Testis (tissue), 2 donors: ENCODE measurements at regions not wholly inside any gene's neighbourhood (a gene's known extent, or its start where the extent isn't known, plus 50 kb on each side); places are given as distances from the start of the nearest gene placed in this dataset.
"Not testable (repeated sequence)": the region's sequence is repeated elsewhere in the genome, so short reads cannot be mapped to it uniquely, and the experiment has no call there.

ENCODE experiments used
- DNase-seq: peaks from one replicate; pipeline ENCODE4 v3.0.0-alpha.2; 2019
- H3K27ac ChIP-seq, 2 donors: fragments of 200-600 bp; sonication (generic); one replicate each; pipeline ENCODE4 v1.5.1; 2019
- H3K27me3 ChIP-seq: fragments of 200-600 bp; sonication (generic); one replicate; pipeline ENCODE4 v1.5.1; 2019
- H3K36me3 ChIP-seq: fragments of 200-600 bp; sonication (generic); one replicate; pipeline ENCODE4 v1.5.1; 2017; ENCODE audit warnings: low read depth; ENCODE audit errors: missing control alignments
- H3K4me1 ChIP-seq: fragments of 200-600 bp; sonication (generic); one replicate; pipeline ENCODE4 v1.5.1; 2019
- H3K4me3 ChIP-seq, 2 donors: fragments of 200-600 bp; sonication (generic); one replicate each; pipeline ENCODE4 v1.5.1; 2017 to 2019
- H3K9me3 ChIP-seq: fragments of 200-600 bp; sonication (generic); one replicate; pipeline ENCODE4 v1.5.1; 2017
- WGBS, 2 donors: methylation state at CpG; one replicate each; pipeline ENCODE4 v1.1.5; 2018; 5-methylcytosine and 5-hydroxymethylcytosine counted together
- intact Hi-C: fragments of 100-400 bp; cut with DNase I; formaldehyde crosslinking; loops from one replicate; pipeline ENCODE4 v1.15.1; 2023; ENCODE audit warnings: low total_unique reads

DNA sequence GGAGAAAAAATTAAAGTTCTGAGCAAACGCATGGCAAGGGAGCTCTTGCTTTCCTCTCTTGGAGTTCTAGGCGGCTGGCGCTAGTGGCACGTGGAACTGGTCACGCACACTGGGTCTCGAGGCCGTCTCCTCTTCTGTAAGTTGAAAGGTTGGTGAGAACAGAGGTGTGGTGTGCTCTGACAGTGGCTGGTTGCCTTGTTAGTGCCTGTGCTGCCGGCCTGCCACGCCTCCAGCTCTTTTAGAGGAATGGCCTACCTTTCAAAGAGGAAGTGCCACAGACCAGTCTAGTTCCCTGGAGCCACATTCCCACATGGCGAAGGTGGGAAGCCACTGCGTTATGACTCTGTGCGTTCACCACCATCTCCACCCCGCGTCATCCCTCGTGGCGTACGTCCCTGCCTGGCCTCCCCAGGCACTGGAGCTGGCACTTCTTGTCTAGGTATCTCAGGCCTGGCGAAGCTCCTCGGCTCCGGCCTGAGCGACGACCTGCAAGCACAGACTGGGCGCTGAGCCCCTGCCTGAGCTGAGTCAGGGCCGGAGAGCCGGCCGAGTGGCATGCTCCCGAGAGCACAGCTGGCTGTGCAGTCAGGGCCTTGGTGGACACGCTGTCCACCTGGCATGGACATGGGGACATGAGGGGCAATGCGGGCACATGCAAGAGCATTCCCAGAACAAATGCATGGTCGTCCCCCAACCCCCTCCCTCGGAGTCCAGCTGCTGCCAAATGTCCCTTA is 4453.1 kb upstream of the TPTE start:
- H3K36me3 ChIP-seq, H3K9me3 ChIP-seq, DNase-seq, H3K4me3 ChIP-seq, H3K27ac ChIP-seq, intact Hi-C loops, H3K27me3 ChIP-seq, H3K4me1 ChIP-seq: not testable (repeated sequence)
- WGBS, 2 donors: no CpG with 5 or more reads among the region's 31 CpGs

DNA sequence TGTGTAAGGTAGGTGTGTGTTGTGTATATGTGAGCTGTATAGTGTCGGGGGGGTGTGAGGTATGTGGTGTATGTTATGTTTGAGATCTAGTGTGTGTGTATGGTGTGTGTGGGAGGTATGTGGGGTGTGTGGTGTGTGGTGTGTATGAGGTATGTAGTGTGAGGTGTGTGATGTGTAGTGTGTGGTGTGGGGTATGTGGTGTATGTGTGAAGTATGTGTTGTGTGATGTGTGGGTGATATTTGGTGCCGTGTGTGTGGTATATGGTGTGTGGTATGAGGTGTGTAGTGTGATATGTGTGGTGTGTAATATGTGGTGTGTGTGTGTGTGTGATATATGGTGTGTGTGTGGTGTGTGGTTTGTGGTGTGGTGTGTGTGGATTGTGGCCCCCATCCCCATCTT is 4451.2 kb upstream of the TPTE start:
- H3K27ac ChIP-seq, H3K4me3 ChIP-seq, H3K4me1 ChIP-seq, H3K36me3 ChIP-seq, DNase-seq, H3K27me3 ChIP-seq, intact Hi-C loops, H3K9me3 ChIP-seq: not testable (repeated sequence)
- 96 to 100% methylated on average over 2 of the region's 2 CpGs for WGBS, 2 donors

DNA sequence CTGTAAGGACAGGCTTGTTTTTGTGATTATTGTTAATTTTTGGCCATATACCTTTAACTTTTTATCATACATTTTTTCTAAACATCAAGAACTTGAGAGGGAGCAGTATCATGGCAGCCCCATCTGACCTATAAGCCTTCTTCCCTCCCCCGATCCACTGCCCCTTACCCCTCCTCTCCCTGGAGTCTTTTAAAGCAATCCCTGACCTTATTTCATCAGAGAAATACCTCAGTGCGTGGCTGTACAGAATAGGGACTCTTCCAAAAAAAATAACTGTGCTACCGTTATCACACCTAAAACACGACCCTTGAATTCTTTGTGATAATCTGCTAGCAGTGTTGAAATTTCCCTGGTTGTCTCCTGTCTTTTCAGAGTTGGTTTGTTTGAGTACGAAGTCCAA is 4448.7 kb upstream of the TPTE start:
- DNase-seq, H3K36me3 ChIP-seq, H3K27ac ChIP-seq, intact Hi-C loops, H3K4me1 ChIP-seq, H3K4me3 ChIP-seq, H3K9me3 ChIP-seq, H3K27me3 ChIP-seq: not testable (repeated sequence)
- WGBS, 2 donors: no CpG with 5 or more reads among the region's 5 CpGs

GRCh38 chr21:6073993-6074705 is 4447.2 kb upstream of the TPTE start:
- intact Hi-C loops, DNase-seq, H3K4me1 ChIP-seq, H3K27ac ChIP-seq, H3K27me3 ChIP-seq, H3K36me3 ChIP-seq, H3K4me3 ChIP-seq, H3K9me3 ChIP-seq: not testable (repeated sequence)
- WGBS, 2 donors: no CpG with 5 or more reads among the region's 19 CpGs

DNA sequence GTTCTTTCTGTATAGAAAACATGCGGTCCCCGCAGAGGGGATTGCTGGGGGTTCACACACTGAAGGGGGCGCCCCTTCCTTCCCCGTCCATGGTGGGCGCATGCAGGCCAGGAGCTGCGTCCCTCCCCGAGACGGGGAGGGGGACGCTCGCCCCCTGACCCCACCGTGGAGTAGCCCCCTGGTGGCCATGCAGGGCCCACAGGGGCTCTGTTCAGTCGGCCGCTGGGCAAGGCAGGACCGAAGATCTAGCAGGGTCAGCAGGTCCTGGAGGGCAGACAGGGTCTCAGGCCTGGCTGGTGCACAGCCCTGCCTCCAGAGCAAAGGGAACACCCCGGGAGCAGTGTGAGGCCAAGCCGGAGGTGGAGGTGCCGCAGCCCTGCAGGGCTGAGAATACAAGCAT is 4446.4 kb upstream of the TPTE start:
- H3K9me3 ChIP-seq, H3K27ac ChIP-seq, H3K4me3 ChIP-seq, H3K4me1 ChIP-seq, intact Hi-C loops, H3K27me3 ChIP-seq, DNase-seq, H3K36me3 ChIP-seq: not testable (repeated sequence)
- WGBS, 2 donors: no CpG with 5 or more reads among the region's 17 CpGs

DNA sequence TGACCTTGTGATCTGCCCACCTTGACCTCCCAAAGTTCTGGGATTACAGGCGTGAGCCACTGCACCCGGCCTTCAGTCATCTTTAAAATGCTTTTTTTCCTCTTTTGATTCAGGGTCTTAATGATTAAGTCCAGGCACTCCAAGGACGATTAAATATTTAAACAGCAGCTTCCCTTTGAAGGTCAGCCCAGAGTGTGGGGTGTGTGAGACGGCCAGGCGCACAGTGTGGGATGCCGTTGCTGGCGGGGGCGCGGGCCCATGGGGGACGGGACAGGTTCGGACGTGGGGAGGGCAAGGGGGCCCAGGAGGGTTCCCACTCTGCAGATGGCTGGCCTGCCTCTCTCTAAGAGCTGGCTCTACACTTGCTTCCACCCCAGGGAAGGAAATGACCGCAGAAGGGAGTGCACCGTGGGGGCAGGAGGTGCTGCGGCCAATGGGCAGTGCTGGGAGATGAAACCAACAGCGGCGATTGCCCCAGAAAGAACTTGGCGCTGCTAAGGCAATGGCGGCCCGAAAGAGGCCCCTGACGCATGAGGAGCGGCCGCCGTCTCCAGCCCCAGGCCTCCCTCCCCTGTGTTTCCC is 4445.7 kb upstream of the TPTE start:
- no CpG with 5 or more reads among the region's 24 CpGs for WGBS, 2 donors
- H3K27me3 ChIP-seq, DNase-seq, H3K36me3 ChIP-seq, H3K4me3 ChIP-seq, H3K9me3 ChIP-seq, H3K27ac ChIP-seq, intact Hi-C loops, H3K4me1 ChIP-seq: not testable (repeated sequence)

DNA sequence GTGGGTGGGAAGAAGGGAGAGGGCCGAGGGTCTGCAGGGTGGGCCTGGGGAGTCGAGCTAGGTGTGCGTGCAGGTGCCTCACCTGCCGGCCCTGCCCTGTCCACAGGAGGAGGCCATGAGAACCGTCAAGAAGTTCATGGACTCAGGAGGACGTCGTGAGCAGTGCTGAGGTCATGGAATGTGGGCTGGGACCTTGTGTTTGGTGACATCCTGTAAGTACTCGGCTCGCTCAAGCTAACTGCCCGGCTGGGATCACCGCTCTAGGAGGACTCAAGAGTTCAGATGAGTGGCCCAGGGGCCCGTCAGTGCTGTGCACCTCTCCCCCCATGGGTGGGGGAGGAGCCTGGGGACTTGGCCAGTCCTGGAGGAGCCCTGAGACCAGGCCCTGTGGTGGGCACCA is 4444.0 kb upstream of the TPTE start:
- H3K27ac ChIP-seq, H3K27me3 ChIP-seq, H3K4me3 ChIP-seq, H3K36me3 ChIP-seq, intact Hi-C loops, H3K9me3 ChIP-seq, H3K4me1 ChIP-seq, DNase-seq: not testable (repeated sequence)
- WGBS, 2 donors: no CpG with 5 or more reads among the region's 12 CpGs

DNA sequence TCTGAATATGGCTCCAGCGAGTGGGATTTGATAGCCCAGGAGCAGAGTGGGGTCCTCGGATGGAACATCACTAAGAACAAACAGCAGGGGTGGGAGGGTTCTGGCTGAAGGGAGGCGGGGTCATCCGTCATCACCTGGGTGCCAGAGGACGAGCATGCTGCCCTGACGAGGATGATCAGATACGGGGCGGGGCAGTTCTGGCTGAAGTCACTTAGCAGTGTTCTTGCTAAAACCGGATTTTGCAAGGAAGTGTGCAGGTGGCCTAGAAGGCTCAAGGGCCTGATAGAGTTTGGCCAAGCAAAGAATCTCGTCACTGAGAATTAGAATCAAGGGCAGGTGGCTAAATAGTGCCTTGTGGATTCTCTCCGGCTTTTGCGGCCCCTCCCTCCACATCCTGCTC is 4442.5 kb upstream of the TPTE start:
- H3K4me3 ChIP-seq, H3K4me1 ChIP-seq, intact Hi-C loops, H3K27ac ChIP-seq, H3K9me3 ChIP-seq, H3K36me3 ChIP-seq, DNase-seq, H3K27me3 ChIP-seq: not testable (repeated sequence)
- WGBS, 2 donors: 85% methylated on average over 5 of the region's 12 CpGs; no CpG with 5 or more reads in 1 of the 2 donors

DNA sequence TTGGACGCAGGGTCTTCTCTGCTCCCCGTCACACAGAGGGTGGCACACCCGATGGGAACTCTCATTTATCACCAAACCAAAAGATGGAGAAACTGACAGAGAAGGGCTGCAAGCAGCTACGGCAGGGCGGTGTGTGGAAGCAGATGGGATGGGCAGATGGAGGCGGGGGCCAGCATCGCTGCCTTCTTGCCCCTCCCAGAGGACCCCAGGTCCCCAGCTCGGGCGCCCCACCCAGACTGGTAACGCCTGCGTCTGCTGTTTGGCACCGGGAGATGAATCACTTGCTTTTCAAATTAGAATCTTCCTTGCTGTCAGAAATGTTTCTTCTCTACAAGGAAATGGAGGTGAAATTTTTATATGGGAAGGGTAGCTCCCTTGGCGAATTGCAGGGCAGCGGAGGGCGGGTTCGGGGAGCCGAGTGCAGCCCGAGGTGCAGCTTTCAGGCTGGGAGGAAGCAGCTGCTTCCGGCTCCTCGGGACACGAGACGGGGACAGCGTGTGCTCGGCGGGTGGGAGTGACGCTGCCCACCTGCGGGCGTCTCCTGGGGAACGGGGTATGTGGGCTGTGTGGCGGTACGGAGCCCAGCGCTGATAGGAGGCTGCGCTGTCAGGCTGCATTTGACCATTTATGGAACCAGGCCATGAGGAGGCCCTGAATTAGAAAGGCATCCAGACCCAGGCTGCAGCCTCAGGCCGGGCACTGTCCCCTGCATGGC is 4440.3 kb upstream of the TPTE start:
- DNase-seq: not testable (repeated sequence)

DNA sequence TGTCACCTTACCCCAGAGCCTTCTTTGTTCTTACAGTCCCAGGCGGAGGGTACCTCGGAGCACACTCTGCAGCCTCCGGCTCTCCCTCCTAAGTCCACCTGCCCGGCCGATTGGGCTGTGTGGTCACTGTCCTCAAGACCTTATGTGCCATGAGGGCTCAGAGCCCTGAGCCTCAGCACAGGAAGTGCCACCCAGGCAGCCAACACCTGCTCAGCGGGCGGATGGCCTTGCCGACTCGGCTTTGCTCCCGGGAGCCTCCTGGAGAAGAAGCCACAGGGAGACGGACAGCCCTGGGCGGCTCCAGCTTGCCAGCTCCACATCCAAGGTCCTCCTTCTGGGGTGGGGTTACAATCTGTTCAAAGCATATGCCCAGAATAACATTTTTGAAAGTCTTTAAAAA is 4439.2 kb upstream of the TPTE start:
- H3K4me3 ChIP-seq, DNase-seq, H3K9me3 ChIP-seq, H3K36me3 ChIP-seq, H3K27ac ChIP-seq, H3K4me1 ChIP-seq, intact Hi-C loops, H3K27me3 ChIP-seq: not testable (repeated sequence)
- no CpG with 5 or more reads among the region's 12 CpGs for WGBS, 2 donors

More for the DNA sequence above, 4440.3 kb upstream of the TPTE start:
- H3K4me3 ChIP-seq, H3K27me3 ChIP-seq, H3K36me3 ChIP-seq, intact Hi-C loops, H3K27ac ChIP-seq, H3K9me3 ChIP-seq, H3K4me1 ChIP-seq: not testable (repeated sequence)
- WGBS, 2 donors: no CpG with 5 or more reads among the region's 34 CpGs

- H3K27ac ChIP-seq, H3K9me3 ChIP-seq, DNase-seq, intact Hi-C loops, H3K4me3 ChIP-seq, H3K27me3 ChIP-seq, H3K4me1 ChIP-seq, H3K36me3 ChIP-seq: not testable (repeated sequence)
- WGBS, 2 donors: no CpG with 5 or more reads among the region's 10 CpGs
Measured at GRCh38 chr21:6083574-6084120, 4437.7 kb upstream of the TPTE start.
